PC-9 (cell line): ENCODE measurements at regions not wholly inside any gene's neighbourhood (a gene's known extent, or its start where the extent isn't known, plus 50 kb on each side); places are given as distances from the start of the nearest gene placed in this dataset.

Experiments used
- BruUV-seq: library from RNA; stranded (reverse); fragments of 400-500 nt; replicated peaks from 2 replicates; lab custom pipeline; 2021; lab: Mats Ljungman, UMichigan
- CTCF ChIA-PET: fragments of 300-600 bp; sonication (Branson Sonifier 250); formaldehyde crosslinking; loops from one replicate; lab custom pipeline; 2022; ENCODE audit warnings: antibody characterized with exemption; lab: Charles Lee
- POLR2A ChIA-PET: fragments of 300-600 bp; sonication (Branson Sonifier 250); formaldehyde crosslinking; loops from one replicate; lab custom pipeline; 2022; ENCODE audit warnings: antibody characterized with exemption; ENCODE audit not compliant: unreplicated experiment; lab: Charles Lee
- DNase-seq, 2 experiments: peaks; one replicate each; pipeline versions ENCODE4 v3.0.0 to v3.0.0-alpha.2; 2015 to 2022; ENCODE audit warnings: mixed read lengths in 1 of 2
- H2AFZ ChIP-seq: fragments of 200-600 bp; sonication (generic); 2 replicates; pipeline ENCODE4 v1.8.1; 2017; ENCODE audit warnings: antibody characterized with exemption
- H3F3A ChIP-seq: fragments of 200-600 bp; sonication (generic); 2 replicates; pipeline ENCODE4 v1.8.1; 2017; ENCODE audit warnings: antibody characterized with exemption, mild to moderate bottlenecking, low read depth; ENCODE audit not compliant: insufficient read depth
- H3K27ac ChIP-seq: fragments of 200-600 bp; sonication (generic); 2 replicates; pipeline ENCODE4 v1.6.1; 2016; ENCODE audit warnings: mixed run types
- H3K27me3 ChIP-seq: fragments of 200-600 bp; sonication (generic); 2 replicates; pipeline ENCODE4 v1.6.1; 2016; ENCODE audit warnings: low read depth, mixed run types; ENCODE audit not compliant: insufficient read depth
- H3K36me3 ChIP-seq: fragments of 200-600 bp; sonication (generic); 2 replicates; pipeline ENCODE4 v1.6.1; 2016; ENCODE audit warnings: low read depth, mixed run types
- H3K4me1 ChIP-seq: fragments of 200-600 bp; sonication (generic); replicated peaks from 2 replicates; pipeline ENCODE4 v1.6.1; 2016; ENCODE audit warnings: mixed run types; ENCODE audit not compliant: insufficient read depth
- H3K4me2 ChIP-seq: fragments of 200-600 bp; sonication (generic); 2 replicates; pipeline ENCODE4 v1.6.1; 2017; ENCODE audit warnings: mixed run types
- H3K4me3 ChIP-seq: fragments of 200-600 bp; sonication (generic); 2 replicates; pipeline ENCODE4 v1.6.1; 2016; ENCODE audit warnings: mixed run types
- H3K79me2 ChIP-seq: fragments of 200-600 bp; sonication (generic); 2 replicates; pipeline ENCODE4 v1.6.1; 2017; ENCODE audit warnings: low read depth, mixed run types
- H3K9me2 ChIP-seq: fragments of 200-600 bp; sonication (generic); 2 replicates; pipeline ENCODE4 v1.8.1; 2017; ENCODE audit warnings: mild to moderate bottlenecking; ENCODE audit not compliant: insufficient read depth
- H3K9me3 ChIP-seq: fragments of 200-600 bp; sonication (generic); 2 replicates; pipeline ENCODE4 v1.8.1; 2016; ENCODE audit warnings: low read depth; ENCODE audit not compliant: insufficient read depth
- H4K20me1 ChIP-seq: fragments of 200-600 bp; sonication (generic); 2 replicates; pipeline ENCODE4 v1.8.1; 2017; ENCODE audit not compliant: insufficient read depth
- CTCF ChIP-seq: fragments of 200-600 bp; sonication (generic); conservative IDR thresholded peaks from 2 replicates; pipeline ENCODE4 v1.6.1; 2017; ENCODE audit warnings: mixed run types, antibody characterized with exemption, mild to moderate bottlenecking, moderate library complexity
- EZH2 ChIP-seq: fragments of 200-600 bp; sonication (generic); IDR thresholded peaks from 2 replicates; pipeline ENCODE4 v1.8.0; 2017; ENCODE audit warnings: antibody characterized with exemption, low read depth
- intact Hi-C: fragments of 100-400 bp; cut with micrococcal nuclease; formaldehyde crosslinking; loops from one replicate; pipeline ENCODE4 v1.10.0; 2022; ENCODE audit not compliant: unreplicated experiment

GRCh38 chr6:164898412-164898811 is 411.0 kb downstream of the C6orf118 start:
- Histone ChIP-seq H3K4me3 (no peak overlapping the region), H3F3A (no peaks in the 10 kb centered on the region), H3K9me2 (no peaks in the 10 kb centered on the region), H2AFZ (no peak overlapping the region), H3K9me3 (no peaks in the 10 kb centered on the region), H3K4me1 (no peaks in the 10 kb centered on the region), H3K27ac (no peak overlapping the region), H3K27me3 (0 out of 2 replicates have a peak, but pooled peaks cover 4% of the 10 kb centered on the region), H3K79me2 (no peaks in the 10 kb centered on the region), H3K4me2 (no peak overlapping the region), H3K36me3 (no peaks in the 10 kb centered on the region), H4K20me1 (no peaks in the 10 kb centered on the region)
- TF ChIP-seq CTCF (no peak), EZH2 (no peak)
- CTCF ChIA-PET = no interaction called here
- POLR2A ChIA-PET = no interaction called here
- intact Hi-C loops = no loop called here
- DNase-seq = no peak
- no TSS peak for BruUV-seq

GRCh38 chr6:164897523-164898235 is 411.7 kb downstream of the C6orf118 start:
- CTCF ChIA-PET = no interaction called here
- Histone ChIP-seq H4K20me1 (no peaks in the 10 kb centered on the region), H3K4me3 (no peak overlapping the region), H3K27ac (no peak overlapping the region), H3F3A (no peaks in the 10 kb centered on the region), H3K9me2 (no peaks in the 10 kb centered on the region), H3K27me3 (0 out of 2 replicates have a peak, but pooled peaks cover 4% of the 10 kb centered on the region), H2AFZ (no peak overlapping the region), H3K9me3 (no peaks in the 10 kb centered on the region), H3K4me2 (no peak overlapping the region), H3K79me2 (no peaks in the 10 kb centered on the region), H3K4me1 (no peaks in the 10 kb centered on the region), H3K36me3 (no peaks in the 10 kb centered on the region)
- TF ChIP-seq EZH2 (no peak), CTCF (peak; percentile 26; the same call in 1 of the 2 replicates)
- BruUV-seq = no TSS peak
- intact Hi-C loops = no loop called here
- DNase-seq = no peak
- POLR2A ChIA-PET = no interaction called here

GRCh38 chr6:164889980-164890379 is 419.4 kb downstream of the C6orf118 start:
- ChIA-PET POLR2A (no interaction called here), CTCF (no interaction called here)
- no peaks in the 10 kb centered on the region for H3K9me3 ChIP-seq
- intact Hi-C loops = no loop called here
- H3K36me3 ChIP-seq = no peaks in the 10 kb centered on the region
- no peak overlapping the region for H3K4me2 ChIP-seq
- no peaks in the 10 kb centered on the region for H3K9me2 ChIP-seq
- no TSS peak for BruUV-seq
- no peak overlapping the region for H3K27ac ChIP-seq
- H2AFZ ChIP-seq = no peak overlapping the region
- no peaks in the 10 kb centered on the region for H4K20me1 ChIP-seq
- H3F3A ChIP-seq = no peaks in the 10 kb centered on the region
- no peak for DNase-seq
- no peak for TF ChIP-seq EZH2
- TF ChIP-seq CTCF = no peak
- no peaks in the 10 kb centered on the region for H3K79me2 ChIP-seq
- H3K4me3 ChIP-seq = no peak overlapping the region
- H3K4me1 ChIP-seq = no peaks in the 10 kb centered on the region
- no peaks in the 10 kb centered on the region for H3K27me3 ChIP-seq
